OCI-LY7 (cell line): ENCODE measurements at regions not wholly inside any gene's neighbourhood (a gene's known extent, or its start where the extent isn't known, plus 50 kb on each side); places are given as distances from the start of the nearest gene placed in this dataset.

Experiments used
- BruUV-seq: library from RNA; stranded (reverse); fragments of 400-500 nt; replicated peaks from 2 replicates; lab custom pipeline; 2021; lab: Mats Ljungman, UMichigan
- CTCF ChIA-PET: fragments of 300-600 bp; sonication (Branson Sonifier 250); formaldehyde crosslinking; loops from one replicate; lab custom pipeline; 2022; ENCODE audit warnings: antibody characterized with exemption; ENCODE audit not compliant: unreplicated experiment; lab: Charles Lee
- POLR2A ChIA-PET: fragments of 300-600 bp; sonication (Branson Sonifier 250); formaldehyde crosslinking; loops from one replicate; lab custom pipeline; 2022; ENCODE audit warnings: antibody characterized with exemption; lab: Charles Lee
- DNase-seq: peaks from one replicate; pipeline ENCODE4 v3.0.0-alpha.2; 2015; ENCODE audit warnings: low spot score
- H2AFZ ChIP-seq: fragments of 200-600 bp; sonication (generic), shearing (Covaris generic); 2 replicates; pipeline ENCODE4 v1.6.1; 2014; ENCODE audit warnings: mild to moderate bottlenecking, antibody characterized with exemption, low read length, moderate library complexity
- H3K27ac ChIP-seq: fragments of 200-600 bp; sonication (generic); 2 replicates; pipeline ENCODE4 v1.5.1; 2014; ENCODE audit warnings: mixed run types, low read depth, mild to moderate bottlenecking, moderate library complexity, low read length, inconsistent platforms; ENCODE audit not compliant: poor library complexity, severe bottlenecking
- H3K36me3 ChIP-seq: fragments of 200-600 bp; sonication (generic); 2 replicates; pipeline ENCODE4 v1.6.1; 2014; ENCODE audit warnings: mild to moderate bottlenecking, antibody characterized with exemption, low read length, moderate library complexity, mixed read lengths; ENCODE audit not compliant: insufficient read depth
- H3K4me1 ChIP-seq: fragments of 200-600 bp; sonication (generic); 2 replicates; pipeline ENCODE4 v1.5.1; 2014; ENCODE audit warnings: mild to moderate bottlenecking, low read length; ENCODE audit not compliant: insufficient read depth, poor library complexity, severe bottlenecking
- H3K4me2 ChIP-seq: fragments of 200-600 bp; sonication (generic); 2 replicates; pipeline ENCODE4 v1.6.1; 2014; ENCODE audit warnings: mild to moderate bottlenecking, low read length
- H3K4me3 ChIP-seq: fragments of 200-600 bp; sonication (generic); 2 replicates; pipeline ENCODE4 v1.5.1; 2014; ENCODE audit warnings: mild to moderate bottlenecking, low read depth, low read length; ENCODE audit not compliant: poor library complexity, severe bottlenecking
- H3K79me2 ChIP-seq: fragments of 200-600 bp; sonication (generic); 2 replicates; pipeline ENCODE4 v1.6.1; 2016; ENCODE audit warnings: low read depth, mild to moderate bottlenecking, low read length, moderate library complexity, mixed read lengths; ENCODE audit not compliant: insufficient read depth
- H3K9me2 ChIP-seq: fragments of 200-600 bp; sonication (generic); 2 replicates; pipeline ENCODE4 v1.6.1; 2016; ENCODE audit warnings: mild to moderate bottlenecking, low read length, mixed read lengths; ENCODE audit not compliant: insufficient read depth
- H3K9me3 ChIP-seq: fragments of 200-600 bp; sonication (generic); 2 replicates; pipeline ENCODE4 v1.6.1; 2014; ENCODE audit warnings: mild to moderate bottlenecking, mixed run types, low read length, mixed read lengths
- H4K20me1 ChIP-seq: fragments of 200-600 bp; sonication (generic); 2 replicates; pipeline ENCODE4 v1.6.1; 2014; ENCODE audit warnings: mild to moderate bottlenecking, antibody characterized with exemption, low read length, moderate library complexity, mixed read lengths; ENCODE audit not compliant: insufficient read depth
- EZH2phosphoT487 ChIP-seq: fragments of 200-600 bp; sonication (generic); IDR thresholded peaks from 2 replicates; pipeline ENCODE4 v1.6.1; 2018; ENCODE audit warnings: low read depth, borderline replicate concordance, mild to moderate bottlenecking, mixed run types, antibody characterized with exemption, low read length, moderate library complexity, mixed read lengths
- intact Hi-C: fragments of 100-400 bp; cut with micrococcal nuclease; formaldehyde crosslinking; loops from one replicate; pipeline ENCODE4 v1.10.0; 2022; ENCODE audit not compliant: unreplicated experiment
- TF ChIP-seq, protein P1 (sequence below): fragments of 200-600 bp; sonication (generic); conservative IDR thresholded peaks from 2 replicates; pipeline ENCODE4 v1.5.1; 2014; ENCODE audit warnings: mild to moderate bottlenecking, antibody characterized with exemption, low read length, moderate library complexity, mixed read lengths

DNA sequence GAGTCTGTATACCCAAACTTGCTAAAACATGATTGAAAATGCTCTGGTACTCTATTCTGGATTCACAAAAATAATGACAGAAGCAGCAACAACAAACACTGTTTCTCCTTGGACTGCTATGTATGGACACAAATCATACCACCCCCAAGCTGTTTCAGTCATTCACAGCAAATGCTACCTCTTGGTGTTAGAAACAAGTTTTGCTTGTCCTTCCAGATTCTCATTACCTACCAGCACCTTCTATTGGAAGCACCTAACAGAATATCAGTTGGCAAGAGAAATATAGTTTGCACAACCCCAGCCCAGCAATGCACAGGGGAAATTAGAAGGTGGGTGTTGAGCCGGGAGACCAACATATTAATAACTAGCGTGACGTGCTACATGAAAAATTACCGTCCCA is 1950.9 kb downstream of the C4orf33 start:
- DNase-seq: no peak
- CTCF ChIA-PET: no interaction called here
- POLR2A ChIA-PET: no interaction called here
- Histone ChIP-seq H3K27ac (no peak overlapping the region), H3K4me1 (no peaks in the 10 kb centered on the region), H2AFZ (no peak overlapping the region), H3K36me3 (no peaks in the 10 kb centered on the region), H3K9me2 (no peaks in the 10 kb centered on the region), H3K4me3 (no peak overlapping the region), H3K79me2 (no peaks in the 10 kb centered on the region), H3K4me2 (no peak overlapping the region), H3K9me3 (no peaks in the 10 kb centered on the region), H4K20me1 (no peaks in the 10 kb centered on the region)
- TF ChIP-seq, protein P1, sequence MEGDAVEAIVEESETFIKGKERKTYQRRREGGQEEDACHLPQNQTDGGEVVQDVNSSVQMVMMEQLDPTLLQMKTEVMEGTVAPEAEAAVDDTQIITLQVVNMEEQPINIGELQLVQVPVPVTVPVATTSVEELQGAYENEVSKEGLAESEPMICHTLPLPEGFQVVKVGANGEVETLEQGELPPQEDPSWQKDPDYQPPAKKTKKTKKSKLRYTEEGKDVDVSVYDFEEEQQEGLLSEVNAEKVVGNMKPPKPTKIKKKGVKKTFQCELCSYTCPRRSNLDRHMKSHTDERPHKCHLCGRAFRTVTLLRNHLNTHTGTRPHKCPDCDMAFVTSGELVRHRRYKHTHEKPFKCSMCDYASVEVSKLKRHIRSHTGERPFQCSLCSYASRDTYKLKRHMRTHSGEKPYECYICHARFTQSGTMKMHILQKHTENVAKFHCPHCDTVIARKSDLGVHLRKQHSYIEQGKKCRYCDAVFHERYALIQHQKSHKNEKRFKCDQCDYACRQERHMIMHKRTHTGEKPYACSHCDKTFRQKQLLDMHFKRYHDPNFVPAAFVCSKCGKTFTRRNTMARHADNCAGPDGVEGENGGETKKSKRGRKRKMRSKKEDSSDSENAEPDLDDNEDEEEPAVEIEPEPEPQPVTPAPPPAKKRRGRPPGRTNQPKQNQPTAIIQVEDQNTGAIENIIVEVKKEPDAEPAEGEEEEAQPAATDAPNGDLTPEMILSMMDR: no peak
- no peak for TF ChIP-seq EZH2phosphoT487
- intact Hi-C loops: no loop called here
- BruUV-seq: no TSS peak

DNA sequence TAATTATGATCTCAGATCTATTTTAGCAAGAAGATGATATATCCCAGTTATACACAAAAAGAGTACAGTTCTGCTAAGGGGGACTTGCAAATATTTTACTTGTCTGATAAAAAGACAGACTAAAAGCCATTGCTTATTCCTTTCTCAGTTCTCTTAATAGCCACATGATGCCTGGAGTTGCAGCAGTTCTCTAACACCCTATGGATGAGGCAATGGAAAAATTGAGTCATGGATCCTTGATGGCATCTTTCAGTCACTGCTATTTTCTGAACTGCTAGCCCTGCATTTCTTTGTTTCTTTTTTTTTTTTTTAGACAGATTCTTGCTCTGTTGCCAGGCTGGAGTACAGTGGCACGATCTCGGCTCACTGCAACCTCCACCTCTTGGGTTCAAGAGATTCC is 1956.7 kb downstream of the C4orf33 start:
- no peak overlapping the region for H3K27ac ChIP-seq
- no peaks in the 10 kb centered on the region for H3K4me1 ChIP-seq
- H3K4me3 ChIP-seq: no peak overlapping the region
- no peaks in the 10 kb centered on the region for H4K20me1 ChIP-seq
- H3K9me2 ChIP-seq: no peaks in the 10 kb centered on the region
- no peaks in the 10 kb centered on the region for H3K9me3 ChIP-seq
- TF ChIP-seq EZH2phosphoT487: no peak
- TF ChIP-seq, protein P1: no peak
- no peak for DNase-seq
- intact Hi-C loops: no loop called here
- no peaks in the 10 kb centered on the region for H3K79me2 ChIP-seq
- ChIA-PET POLR2A (no interaction called here), CTCF (no interaction called here)
- BruUV-seq: no TSS peak
- H2AFZ ChIP-seq: no peak overlapping the region
- no peak overlapping the region for H3K4me2 ChIP-seq
- H3K36me3 ChIP-seq: no peaks in the 10 kb centered on the region

- Histone ChIP-seq H3K4me3 (no peak overlapping the region), H3K79me2 (no peaks in the 10 kb centered on the region), H3K9me2 (no peaks in the 10 kb centered on the region), H2AFZ (no peak overlapping the region), H3K4me1 (no peaks in the 10 kb centered on the region), H3K9me3 (no peaks in the 10 kb centered on the region), H3K36me3 (no peaks in the 10 kb centered on the region), H4K20me1 (no peaks in the 10 kb centered on the region), H3K4me2 (no peak overlapping the region), H3K27ac (no peak overlapping the region)
- ChIA-PET POLR2A (no interaction called here), CTCF (no interaction called here)
- no peak for DNase-seq
- no TSS peak for BruUV-seq
- intact Hi-C loops: no loop called here
- TF ChIP-seq EZH2phosphoT487: no peak
- TF ChIP-seq, protein P1: no peak; the same call in 1 of the 2 replicates
Observed at GRCh38 chr4:131054489-131055019, 1958.6 kb downstream of the C4orf33 start.
